ENCODE measurements at regions not wholly inside any gene's neighbourhood (a gene's known extent, or its start where the extent isn't known, plus 50 kb on each side); places are given as distances from the start of the nearest gene placed in this dataset.

- Histone ChIP-seq H3K9ac (ENCODE audit: insufficient read depth in 1 of 2, low read depth in 2 of 2, low read length in 2 of 2) (no peak overlapping the region), H3K79me2 (ENCODE audit: control insufficient read depth, insufficient read depth, low read length) (no peaks in the 10 kb centered on the region), H3K27me3 (ENCODE audit: control insufficient read depth in 2 of 2, insufficient read depth in 2 of 2, low read length in 2 of 2) (peaks cover 0 to 5% of the 10 kb centered on the region in 2 experiments; a peak in 1 of 5 replicates), H3K4me3 (no peak overlapping the region), H3K4me1 (replicated peaks in 1 of 2; ENCODE audit: control insufficient read depth in 2 of 2, insufficient read depth in 2 of 2, low read length in 2 of 2) (no peaks in the 10 kb centered on the region; a peak in 2 of 5 replicates), H4K20me1 (replicated peaks; ENCODE audit: control insufficient read depth, insufficient read depth, low read length) (no peaks in the 10 kb centered on the region), H3K27ac (ENCODE audit: extremely low read depth, low read depth, low read length) (no peak overlapping the region), H3K36me3 (ENCODE audit: control insufficient read depth, insufficient read depth, low read length) (no peaks in the 10 kb centered on the region), H3K9me1 (ENCODE audit: control insufficient read depth, insufficient read depth, low read length) (no peaks in the 10 kb centered on the region), H3K9me3 (replicated peaks; ENCODE audit: control insufficient read depth, insufficient read depth, low read depth, low read length) (no peaks in the 10 kb centered on the region), H3K4me2 (ENCODE audit: insufficient read depth, low read length) (no peak overlapping the region), H2AFZ (ENCODE audit: low read depth, low read length) (no peak overlapping the region)
- ChIA-PET POLR2A (interaction anchor here (0.6 to 0.7 kb wide), 3 partner anchors 9 to 347 kb away, joined by 3 to 6 read pairs (median 3); no protein-coding TSS in a partner anchor), CTCF (ENCODE audit: low intra/inter-chr PET ratio) (no interaction called here)
- intact Hi-C loops (cut with micrococcal nuclease) (no loop called here), in situ Hi-C loops (cut with MboI) (no loop called here)
- no peak for TF ChIP-seq CREBBP (IDR thresholded peaks at IDR 0.05; ENCODE audit: low read depth, low read length)
- no peak for TF ChIP-seq FIP1L1 (IDR thresholded peaks at IDR 0.05; ENCODE audit: low read depth, low read length, poor library complexity, severe bottlenecking)
- TF ChIP-seq KDM4B (IDR thresholded peaks at IDR 0.05; ENCODE audit: borderline replicate concordance in 2 of 2, low read depth in 1 of 2), result no peak
- TF ChIP-seq NCOR1 (IDR thresholded peaks at IDR 0.05), result no peak
- TF ChIP-seq PYGO2 (tag; IDR thresholded peaks at IDR 0.05), result no peak
- TF ChIP-seq ZNF717 (CRISPR knock-in tag; IDR thresholded peaks at IDR 0.05), result no peak
- no peak for TF ChIP-seq HOXB6 (CRISPR knock-in tag; IDR thresholded peaks at IDR 0.05; ENCODE audit: borderline replicate concordance)
- TF ChIP-seq SUPT5H (IDR thresholded peaks at IDR 0.05), result no peak
- TF ChIP-seq THRAP3 (IDR thresholded peaks at IDR 0.05; ENCODE audit: borderline replicate concordance), result no peak
- TF ChIP-seq HMGN3 (IDR thresholded peaks at IDR 0.05; ENCODE audit: borderline replicate concordance, extremely low read depth, insufficient read length, low read depth, low read length), result no peak
- TF ChIP-seq PTBP1 (IDR thresholded peaks at IDR 0.05; ENCODE audit: low read depth, low read length), result no peak
- no peak for TF ChIP-seq EZH2 (IDR thresholded peaks at IDR 0.05; ENCODE audit: borderline replicate concordance, low read depth, low read length)
- no peak for TF ChIP-seq TRIM28 (IDR thresholded peaks at IDR 0.05)
- TF ChIP-seq KHSRP (IDR thresholded peaks at IDR 0.05), result no peak
- TF ChIP-seq SP1 (CRISPR knock-in tag; IDR thresholded peaks at IDR 0.05), result no peak
- no peak for TF ChIP-seq ZNF347 (CRISPR knock-in tag; IDR thresholded peaks at IDR 0.05; ENCODE audit: low read depth)
- TF ChIP-seq ZNF507 (tag; conservative IDR thresholded peaks at IDR 0.05), result no peak
- TF ChIP-seq FOXK1 (CRISPR knock-in tag; IDR thresholded peaks at IDR 0.05; ENCODE audit: borderline replicate concordance), result no peak
- no peak for TF ChIP-seq FOXA1 (IDR thresholded peaks at IDR 0.05; ENCODE audit: borderline replicate concordance)
- DNase-seq (ENCODE audit: extremely low read depth in 1 of 4, low spot score in 3 of 4), result no peak
- no peak for ATAC-seq
- no peak for FAIRE-seq
- BruUV-seq (replicated peaks), result no TSS peak
- WGBS (ENCODE audit: insufficient coverage, low coverage, missing lambda C conversion rate), result 5% methylated on average over 9 of the region's 9 CpGs
These were observed 79.3 kb upstream of the MAP3K1 start for GRCh38 chr5:56735849-56736641.

All from K562 (cell line).